ENCODE measurements at regions not wholly inside any gene's neighbourhood (a gene's known extent, or its start where the extent isn't known, plus 50 kb on each side); places are given as distances from the start of the nearest gene placed in this dataset.

DNA sequence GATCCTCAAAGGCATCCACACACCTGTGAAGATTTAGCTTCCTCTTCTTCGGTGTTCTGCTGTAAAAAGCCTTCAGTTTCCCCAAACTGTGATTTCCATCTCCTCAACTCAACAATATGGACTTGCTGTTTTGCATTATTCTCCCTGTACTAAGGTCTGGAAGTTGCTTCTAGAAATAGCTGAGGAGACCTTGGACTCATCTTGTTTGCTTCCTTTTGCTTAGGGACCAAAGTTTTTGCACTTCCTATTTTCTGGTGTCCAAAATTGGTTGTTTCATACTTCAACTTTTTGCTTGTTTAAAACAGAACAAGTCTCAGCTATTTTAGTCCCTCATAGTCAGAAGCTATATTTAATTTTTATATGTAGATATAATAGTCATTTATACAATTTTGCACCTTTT is 201.9 kb upstream of the COPS8 start:
- H3K27ac ChIP-seq (ENCODE audit: low read depth, low read length), result no peak overlapping the region
- WGBS, 3 donors, result 47 to 76% (median 54%) methylated on average over 1 of the region's 1 CpG

DNA sequence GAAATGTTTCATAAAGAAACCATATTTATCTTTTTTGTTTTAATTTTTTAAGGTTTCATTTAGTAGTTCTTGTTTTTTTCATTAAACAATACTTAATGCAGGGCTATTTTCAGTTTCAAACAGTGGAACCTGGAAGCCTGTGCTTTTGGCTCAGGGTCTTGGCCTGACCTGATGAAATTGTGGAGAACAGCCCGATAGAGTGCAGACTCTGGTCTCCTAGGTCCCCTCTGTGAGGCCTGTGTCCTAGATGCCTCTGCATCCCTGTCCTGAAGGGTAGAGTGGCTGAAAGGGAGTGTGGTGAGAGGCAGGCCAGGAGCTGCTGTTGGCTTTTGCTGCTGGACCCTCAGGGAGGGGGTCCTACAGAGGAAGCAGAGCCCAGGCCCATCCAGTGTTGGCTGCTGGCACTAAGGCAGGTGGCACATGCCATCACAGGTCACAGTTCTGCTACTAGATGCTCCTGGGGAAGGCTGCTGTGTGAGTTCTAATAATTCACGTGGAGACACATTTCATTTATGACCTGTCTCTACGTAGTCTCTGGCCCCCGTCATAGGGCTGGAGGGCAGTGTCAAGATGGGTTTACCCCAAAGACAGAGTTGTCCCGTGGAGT is 201.0 kb upstream of the COPS8 start:
- no peak overlapping the region for H3K27ac ChIP-seq (ENCODE audit: low read depth, low read length)
- WGBS, 3 donors, result 76 to 82% (median 78%) methylated on average over 5 of the region's 5 CpGs

DNA sequence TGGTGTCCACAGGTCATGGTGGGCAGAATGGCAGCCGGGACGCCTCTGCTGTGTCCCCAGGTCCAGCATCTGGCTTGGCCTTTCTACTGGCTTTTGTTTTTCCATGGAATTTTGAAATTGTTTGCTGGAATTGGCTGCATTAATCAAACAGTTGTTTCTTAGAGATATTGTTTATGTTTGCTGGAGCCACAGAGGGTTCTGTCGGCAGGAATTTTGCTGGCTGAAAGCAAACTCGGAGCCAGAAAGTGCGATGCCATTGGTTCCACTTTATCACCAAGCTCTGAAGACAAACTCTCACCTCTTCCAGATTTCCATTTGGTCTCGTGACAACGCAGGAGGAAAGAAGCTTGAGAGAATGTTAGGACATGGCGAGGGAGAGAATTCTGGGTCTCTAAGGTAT is 199.2 kb upstream of the COPS8 start:
- WGBS, 3 donors, result 93 to 96% (median 95%) methylated on average over 8 of the region's 8 CpGs

DNA sequence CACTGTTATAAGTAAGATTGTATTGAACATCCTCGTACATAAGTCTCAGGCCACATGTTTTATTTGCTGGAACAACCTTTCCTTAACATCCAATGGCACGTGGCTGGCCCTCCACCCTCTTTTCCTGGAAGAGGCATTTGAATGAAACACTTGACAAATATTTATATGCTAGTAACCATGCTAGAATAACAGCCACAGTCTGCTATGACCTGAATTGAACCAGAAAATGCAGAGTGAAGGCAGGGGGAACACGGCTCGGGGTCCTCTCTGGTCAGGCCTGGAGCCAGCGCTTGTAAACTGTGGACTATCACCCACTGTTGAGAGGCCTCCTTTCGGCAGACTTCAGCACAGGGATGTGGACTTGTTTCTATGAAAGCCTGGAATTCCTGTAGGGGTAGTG is 198.2 kb upstream of the COPS8 start:
- no peak overlapping the region for H3K27ac ChIP-seq (ENCODE audit: low read depth, low read length)
- 75 to 79% (median 77%) methylated on average over 6 of the region's 6 CpGs for WGBS, 3 donors

More for the DNA sequence above, 199.2 kb upstream of the COPS8 start:
- no peak overlapping the region for H3K27ac ChIP-seq (ENCODE audit: low read depth, low read length)

DNA sequence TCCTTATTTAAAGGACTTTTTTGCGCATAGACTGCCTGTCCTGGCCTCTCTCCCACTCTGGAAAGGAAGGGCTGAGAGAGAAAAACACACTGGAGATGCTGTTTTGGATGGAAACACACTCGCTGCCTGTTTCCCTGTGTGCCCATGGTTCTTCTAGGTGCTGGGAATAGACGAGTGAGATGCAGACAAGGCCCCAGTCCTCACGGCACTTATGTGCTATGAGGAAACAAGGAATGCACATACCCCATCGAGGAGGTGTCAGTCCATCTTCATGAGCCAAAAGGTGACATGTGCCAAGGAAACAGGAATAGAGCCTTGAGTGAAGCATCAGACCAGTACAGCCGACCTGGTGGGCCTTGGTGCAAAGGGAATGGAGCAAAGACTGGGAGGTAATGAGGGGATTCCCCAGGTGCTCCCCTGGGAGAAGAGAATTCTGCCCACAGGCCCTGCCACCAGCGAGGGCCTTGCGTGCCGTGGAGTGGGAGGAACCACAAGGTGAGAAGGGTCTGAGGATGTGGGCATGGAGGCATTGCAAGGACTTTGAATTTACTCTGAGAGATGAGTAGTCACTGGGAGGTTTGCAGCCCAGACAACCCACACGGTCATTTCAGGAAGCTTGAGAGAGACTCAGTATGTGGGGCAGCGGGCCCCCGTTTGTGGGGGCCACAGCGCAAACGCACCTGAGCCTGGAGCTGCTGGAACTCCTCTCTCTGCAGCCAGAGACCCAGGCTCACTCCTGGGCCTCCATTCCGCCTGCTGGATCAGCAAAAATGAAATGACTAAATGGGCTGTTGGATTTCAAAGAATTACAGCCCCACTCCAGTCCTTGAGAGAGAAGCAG is 197.5 kb upstream of the COPS8 start:
- no peak overlapping the region for H3K27ac ChIP-seq (ENCODE audit: low read depth, low read length)
- 91 to 92% (median 91%) methylated on average over 15 of the region's 15 CpGs for WGBS, 3 donors

DNA sequence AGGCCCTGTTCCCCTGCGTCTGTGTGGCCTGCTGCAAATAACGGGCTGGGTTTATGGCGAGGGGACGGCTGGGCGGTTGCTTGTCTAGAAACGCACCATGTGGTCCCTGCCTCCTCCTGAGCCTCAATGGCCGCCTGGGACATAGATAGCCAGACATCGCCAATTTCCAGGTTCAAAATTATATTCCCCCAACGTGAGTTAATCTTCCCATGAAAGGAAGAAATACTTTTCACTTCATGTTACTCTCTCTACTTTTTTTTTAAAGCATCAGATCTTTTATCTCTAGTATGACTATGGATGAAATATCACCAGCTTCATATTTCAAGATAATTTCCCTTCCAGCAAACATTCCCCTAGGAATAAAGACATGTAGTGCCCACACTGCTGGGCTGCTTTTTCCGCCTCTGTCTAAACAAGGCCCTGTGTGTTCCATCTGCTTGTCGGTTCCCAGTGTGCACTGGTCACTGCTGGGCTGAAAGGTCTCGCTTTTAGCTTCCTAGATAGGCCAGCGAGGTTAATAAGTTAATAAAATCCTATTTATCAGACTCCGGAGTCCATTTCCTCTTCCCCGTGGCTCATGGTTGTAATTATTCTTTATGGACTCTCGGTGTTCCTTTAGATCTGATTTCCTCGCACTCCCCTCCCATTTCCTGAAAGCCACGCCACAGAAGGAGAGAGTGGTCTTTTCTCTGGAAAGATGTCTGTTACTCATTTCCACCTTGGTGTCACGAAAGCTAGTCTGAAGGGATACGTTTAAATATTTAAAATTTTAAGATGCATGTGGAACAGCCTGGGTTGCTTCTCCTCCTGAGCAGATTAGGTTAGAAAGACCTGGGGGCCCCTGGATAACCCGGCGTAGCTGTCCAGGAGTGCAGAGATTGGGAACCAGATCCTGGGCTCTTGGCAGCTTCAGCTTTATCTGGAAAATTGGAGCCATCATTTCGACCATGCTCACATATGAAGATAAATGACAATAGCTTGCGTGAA is 196.6 kb upstream of the COPS8 start:
- 65 to 76% (median 69%) methylated on average over 24 of the region's 24 CpGs for WGBS, 3 donors
- no peak overlapping the region for H3K27ac ChIP-seq (ENCODE audit: low read depth, low read length)

DNA sequence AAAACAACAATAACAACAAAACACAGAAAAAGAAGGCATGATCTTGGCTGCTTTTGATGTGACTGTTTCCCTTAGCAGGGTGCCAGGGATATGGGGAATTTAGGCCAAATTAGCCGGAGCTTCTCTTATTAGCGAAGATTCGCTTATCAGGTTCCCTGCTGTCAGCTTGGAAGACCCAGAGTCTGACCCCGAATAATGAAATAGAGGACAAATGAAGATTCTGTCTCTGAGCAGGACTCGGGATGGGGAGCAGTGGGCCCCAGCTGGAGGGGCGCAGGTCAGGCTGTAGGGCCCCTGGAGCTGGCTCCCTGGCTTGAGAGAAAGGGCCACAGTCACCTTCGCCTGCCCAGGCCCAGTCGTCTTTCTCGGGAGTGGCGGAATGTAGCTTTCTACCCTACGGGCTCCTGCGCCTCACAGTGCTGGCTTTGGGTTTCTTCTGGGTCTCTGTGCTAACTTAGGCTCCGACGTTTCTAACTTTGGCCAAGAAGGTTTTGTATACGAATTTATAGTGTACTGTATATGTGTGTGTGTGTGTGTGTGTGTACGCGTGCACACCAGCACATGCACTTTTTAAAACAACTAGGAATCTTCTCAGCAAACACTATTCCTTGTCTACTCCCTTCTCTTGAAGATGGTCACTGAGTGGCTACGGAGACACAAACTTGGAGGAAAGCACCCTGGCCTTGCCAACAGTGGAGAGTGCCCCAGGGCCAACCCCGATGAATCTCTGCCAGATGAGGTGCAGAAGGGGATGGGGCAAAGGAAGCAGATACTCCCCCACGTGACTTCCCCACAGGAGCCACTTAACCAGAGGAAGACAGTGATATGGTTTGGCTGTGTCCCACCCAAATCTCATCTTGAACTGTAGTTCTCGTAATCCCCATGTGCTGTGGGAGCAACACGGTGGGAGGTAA is 195.6 kb upstream of the COPS8 start:
- WGBS, 3 donors, result 92 to 94% (median 94%) methylated on average over 22 of the region's 22 CpGs
- H3K27ac ChIP-seq (ENCODE audit: low read depth, low read length), result no peak overlapping the region

DNA sequence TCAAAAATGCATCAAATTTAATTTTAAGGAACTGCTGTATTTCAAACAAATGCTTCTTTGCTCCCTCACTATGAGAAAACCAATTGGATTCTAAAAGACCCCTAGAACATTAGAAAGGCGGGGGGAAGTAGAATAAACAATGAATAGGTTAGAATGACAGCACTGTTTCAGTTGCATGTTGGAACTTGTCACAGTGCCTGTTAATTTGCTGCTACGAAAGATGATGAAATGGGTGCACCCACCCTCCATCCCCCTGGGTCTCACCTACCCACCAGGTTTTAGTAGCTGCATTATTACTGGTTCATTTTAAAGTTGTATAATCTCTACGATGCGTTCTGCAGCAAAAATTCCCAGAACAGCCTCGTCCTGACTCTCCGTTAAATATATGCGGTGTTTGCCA is 193.0 kb upstream of the COPS8 start:
- 81 to 82% (median 81%) methylated on average over 7 of the region's 7 CpGs for WGBS, 3 donors
- H3K27ac ChIP-seq (ENCODE audit: low read depth, low read length), result no peak overlapping the region

DNA sequence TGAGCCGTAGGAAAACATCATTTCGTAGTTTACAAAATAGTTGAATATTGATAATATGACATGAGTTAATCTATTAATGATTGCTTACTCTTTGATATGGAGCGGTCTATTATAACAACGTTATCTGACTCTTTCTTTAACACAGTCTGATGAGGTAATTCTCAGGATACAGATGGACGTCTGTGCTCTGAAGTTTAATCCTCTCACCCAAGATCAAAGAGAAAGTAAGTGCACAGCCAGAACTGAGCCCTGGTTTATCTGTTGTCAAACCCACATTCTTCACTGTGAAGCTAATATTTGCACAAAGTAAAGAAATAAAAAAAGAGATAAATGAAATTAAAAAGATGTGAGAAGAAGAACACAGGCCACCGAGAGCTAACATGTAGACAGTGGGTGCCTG is 190.9 kb upstream of the COPS8 start:
- H3K27ac ChIP-seq (ENCODE audit: low read depth, low read length), result no peak overlapping the region
- 30 to 83% (median 83%) methylated on average over 6 of the region's 6 CpGs for WGBS, 3 donors

DNA sequence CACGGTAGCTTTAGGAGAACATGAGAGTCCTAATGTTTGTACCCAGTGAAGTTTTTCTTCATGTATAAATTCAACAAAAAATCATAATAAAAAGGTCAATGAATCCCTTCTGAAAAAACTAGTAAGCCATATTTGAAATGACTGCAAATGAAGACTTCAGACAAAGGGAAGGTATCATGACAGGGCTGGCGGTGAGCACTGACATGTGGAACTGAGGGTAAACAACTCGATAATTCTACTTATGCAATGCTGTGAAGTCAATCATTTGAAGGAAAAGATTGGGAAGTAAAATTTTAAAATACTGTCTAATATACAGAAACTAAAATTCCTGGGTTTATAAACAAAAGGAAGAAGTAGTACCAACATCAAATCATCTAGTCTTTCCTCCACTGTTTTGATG is 190.2 kb upstream of the COPS8 start:
- H3K27ac ChIP-seq (ENCODE audit: low read depth, low read length), result no peak overlapping the region
- 92 to 98% (median 96%) methylated on average over 3 of the region's 3 CpGs for WGBS, 3 donors

DNA sequence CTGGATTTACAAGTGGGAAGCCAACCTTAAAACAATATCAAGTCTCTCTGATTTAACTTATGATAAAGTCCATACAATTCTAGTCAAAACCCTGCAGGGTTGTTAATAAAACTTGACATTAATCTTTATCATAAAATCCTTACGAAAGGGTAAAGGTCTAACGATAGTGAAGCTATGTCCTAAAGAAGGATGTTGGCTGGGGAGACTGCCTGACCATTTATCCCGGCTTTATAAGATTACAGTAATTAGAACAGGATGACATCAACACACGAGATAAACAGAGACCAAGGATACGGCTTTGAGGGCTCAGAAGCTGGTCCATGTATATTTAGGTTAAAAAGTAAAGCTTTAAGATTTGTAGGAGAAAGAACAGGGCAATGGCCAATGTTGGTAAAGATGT is 189.0 kb upstream of the COPS8 start:
- 73 to 84% (median 82%) methylated on average over 5 of the region's 5 CpGs for WGBS, 3 donors
- no peak overlapping the region for H3K27ac ChIP-seq (ENCODE audit: low read depth, low read length)

DNA sequence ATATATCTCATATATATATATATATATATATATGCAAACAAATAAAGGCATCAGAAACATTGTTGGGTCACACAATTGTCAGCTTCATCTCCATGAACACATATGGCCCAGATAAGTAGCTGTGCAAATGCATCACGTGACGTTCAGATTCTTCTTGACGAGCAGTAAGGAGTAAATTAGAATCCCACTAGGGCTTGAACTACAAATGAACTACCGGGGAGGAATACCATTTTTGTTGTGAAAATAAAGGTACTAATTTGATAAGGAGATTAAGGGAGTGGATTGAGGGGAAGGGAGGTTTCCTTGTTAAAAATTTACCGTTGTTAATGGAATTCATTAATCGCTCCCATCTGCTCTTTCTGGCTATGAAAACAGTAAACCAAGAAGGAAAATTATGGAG is 186.5 kb upstream of the COPS8 start:
- whole genome bisulfite sequencing, 3 donors, result 74 to 86% (median 86%) methylated on average over 6 of the region's 6 CpGs

DNA sequence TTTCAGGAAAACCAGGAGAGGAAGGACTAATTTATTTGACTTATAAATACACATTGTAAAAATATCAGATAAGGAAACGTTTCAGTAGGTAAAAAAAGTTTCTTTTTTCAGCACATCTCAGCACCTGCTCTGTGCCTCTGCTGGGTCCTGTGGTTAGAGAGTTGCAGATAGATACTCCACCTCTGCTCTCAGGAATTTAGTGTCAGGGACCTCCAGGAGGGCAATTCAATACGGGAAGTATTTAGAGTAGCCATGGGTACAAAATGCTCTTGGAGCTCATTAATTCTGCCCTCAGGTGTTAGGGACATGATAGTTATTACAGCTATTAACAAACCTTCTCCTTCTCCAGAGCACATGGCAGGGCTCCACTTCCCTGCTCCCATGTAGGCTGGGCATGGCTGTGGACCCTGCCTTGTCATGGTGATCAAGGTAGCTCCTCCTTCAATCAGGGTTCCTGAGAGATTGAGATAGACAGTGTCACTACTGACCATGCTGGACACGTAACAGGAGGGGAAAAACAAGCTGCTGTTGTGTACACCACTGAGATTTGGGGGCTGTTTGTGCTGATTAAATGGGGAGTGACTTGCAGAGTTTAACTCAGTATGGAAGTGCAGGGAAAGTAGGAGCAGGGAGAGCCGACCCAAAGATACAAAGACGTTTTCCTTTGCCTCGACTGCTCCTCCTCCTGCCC is 185.6 kb upstream of the COPS8 start:
- WGBS, 3 donors, result 55 to 70% (median 67%) methylated on average over 6 of the region's 6 CpGs

More for the DNA sequence above, 186.5 kb upstream of the COPS8 start:
- no peak overlapping the region for H3K27ac ChIP-seq (ENCODE audit: low read depth, low read length)

DNA sequence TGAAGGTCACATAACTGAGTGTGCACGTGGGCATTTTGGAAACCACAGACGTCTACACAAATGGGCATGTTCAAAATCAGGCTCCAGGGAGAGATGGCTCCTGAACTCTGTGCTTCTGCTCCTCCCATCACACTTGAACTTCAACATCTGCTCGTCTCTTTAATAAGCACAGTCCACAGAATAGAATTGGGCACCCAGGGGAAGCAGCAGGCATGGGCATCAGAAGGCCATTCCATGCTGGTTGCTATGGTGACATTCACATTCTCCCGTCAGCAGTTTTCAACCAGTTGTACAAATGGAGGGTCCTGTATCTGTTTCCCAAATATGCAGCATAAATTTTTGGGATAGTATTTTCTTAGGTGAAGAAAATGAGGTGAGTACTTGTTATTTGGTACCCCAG is 183.7 kb upstream of the COPS8 start:
- 73 to 85% (median 80%) methylated on average over 4 of the region's 4 CpGs for WGBS, 3 donors
- no peak overlapping the region for H3K27ac ChIP-seq (ENCODE audit: low read depth, low read length)

More for the DNA sequence above, 185.6 kb upstream of the COPS8 start:
- H3K27ac ChIP-seq (ENCODE audit: low read depth, low read length), result no peak overlapping the region

DNA sequence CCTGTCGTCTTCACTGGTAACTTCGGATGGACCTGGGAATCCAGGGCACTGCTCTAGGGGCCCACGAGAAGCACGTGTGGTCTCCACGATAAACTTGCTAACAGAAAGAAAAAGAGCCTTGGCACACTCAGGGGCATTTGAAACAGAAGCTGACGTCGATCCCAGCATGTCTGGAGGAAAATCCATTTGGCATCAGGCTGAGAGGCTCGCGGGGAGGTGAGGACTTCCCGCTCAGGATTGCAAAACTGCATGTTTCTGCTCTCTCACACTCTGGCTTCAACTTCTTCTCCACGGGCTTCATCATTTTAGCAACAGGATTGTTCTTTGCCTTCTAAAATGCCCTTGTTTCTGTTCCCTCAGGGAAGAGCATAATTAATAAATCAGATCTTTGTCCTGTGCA is 181.7 kb upstream of the COPS8 start:
- no peak overlapping the region for H3K27ac ChIP-seq (ENCODE audit: low read depth, low read length)
- 80 to 84% (median 81%) methylated on average over 11 of the region's 11 CpGs for WGBS, 3 donors

DNA sequence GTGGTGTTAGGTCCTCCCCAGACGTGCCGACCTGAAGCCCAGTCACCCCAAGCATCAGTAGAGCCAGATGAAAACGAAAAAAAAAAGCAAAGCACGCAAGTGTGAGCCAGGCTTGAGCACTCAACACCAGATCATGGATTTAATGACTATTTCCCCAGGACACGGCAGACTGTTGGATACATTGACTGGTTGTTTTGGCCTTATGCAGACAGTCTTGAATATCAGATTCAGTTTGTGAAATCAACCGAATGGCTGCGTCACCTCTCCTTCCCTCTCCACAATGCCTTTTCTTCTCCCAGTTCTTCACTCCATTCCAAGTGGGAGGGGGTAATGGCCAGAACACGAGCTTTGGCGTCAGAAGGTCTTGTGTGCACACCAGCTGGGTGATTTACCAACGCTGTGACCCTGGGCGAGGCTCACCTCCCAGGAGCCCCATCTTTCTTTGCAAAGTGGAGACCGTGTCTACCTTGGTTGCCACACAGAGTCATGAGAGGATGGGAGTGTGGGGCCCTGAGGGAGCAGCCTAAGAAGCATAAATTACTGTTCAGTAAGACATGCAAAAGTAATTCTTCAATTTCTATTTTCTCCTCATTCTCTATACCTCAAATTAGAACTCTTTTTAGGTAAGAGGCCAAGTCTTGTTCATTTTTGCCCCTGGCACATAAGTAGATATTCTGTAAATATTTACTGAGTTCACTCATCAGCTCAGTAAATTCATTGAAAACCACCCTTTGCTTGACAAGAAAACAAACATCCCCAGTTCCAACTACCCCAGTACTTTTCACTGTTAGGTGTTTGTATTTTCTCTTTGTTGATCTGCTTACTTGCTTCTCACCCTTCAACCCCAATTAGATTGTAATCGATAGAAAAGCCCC is 181.1 kb upstream of the COPS8 start:
- H3K27ac ChIP-seq (ENCODE audit: low read depth, low read length), result no peak overlapping the region
- WGBS, 3 donors, result 69 to 88% (median 84%) methylated on average over 13 of the region's 13 CpGs
